Spleen (tissue), 7 donors: ENCODE measurements at regions not wholly inside any gene's neighbourhood (a gene's known extent, or its start where the extent isn't known, plus 50 kb on each side); places are given as distances from the start of the nearest gene placed in this dataset.

Experiments used
- POLR2AphosphoS5 ChIP-seq, 3 donors: sonication (generic); formaldehyde crosslinking; IDR thresholded peaks; one replicate each; pipeline ENCODE4 v1.5.1; 2017; ENCODE audit warnings: antibody characterized with exemption in 3 of 3
- TF ChIP-seq, protein P1 (sequence below), 11 experiments: fragments of 200-600 bp in 7 of 11; fragments of 450-650 bp in 4 of 11; sonication (generic) in 4 of 11; IDR thresholded peaks in 8 of 11; conservative IDR thresholded peaks in 3 of 11; 1 replicate in 7 of 11; 2 replicates in 4 of 11; pipeline versions ENCODE4 v1.4.0 to v1.8.0; 2016 to 2021; ENCODE audit warnings: antibody characterized with exemption in 11 of 11, inconsistent platforms in 4 of 11, mild to moderate bottlenecking in 1 of 11
- donor health status: DM: no; HTN: no; CAD: no; lungs with moderate emphysema.
- donor health status: DM: no; HTN: no; CAD: no.
- donor health status: DM: no; HTN: no; CAD: no.

DNA sequence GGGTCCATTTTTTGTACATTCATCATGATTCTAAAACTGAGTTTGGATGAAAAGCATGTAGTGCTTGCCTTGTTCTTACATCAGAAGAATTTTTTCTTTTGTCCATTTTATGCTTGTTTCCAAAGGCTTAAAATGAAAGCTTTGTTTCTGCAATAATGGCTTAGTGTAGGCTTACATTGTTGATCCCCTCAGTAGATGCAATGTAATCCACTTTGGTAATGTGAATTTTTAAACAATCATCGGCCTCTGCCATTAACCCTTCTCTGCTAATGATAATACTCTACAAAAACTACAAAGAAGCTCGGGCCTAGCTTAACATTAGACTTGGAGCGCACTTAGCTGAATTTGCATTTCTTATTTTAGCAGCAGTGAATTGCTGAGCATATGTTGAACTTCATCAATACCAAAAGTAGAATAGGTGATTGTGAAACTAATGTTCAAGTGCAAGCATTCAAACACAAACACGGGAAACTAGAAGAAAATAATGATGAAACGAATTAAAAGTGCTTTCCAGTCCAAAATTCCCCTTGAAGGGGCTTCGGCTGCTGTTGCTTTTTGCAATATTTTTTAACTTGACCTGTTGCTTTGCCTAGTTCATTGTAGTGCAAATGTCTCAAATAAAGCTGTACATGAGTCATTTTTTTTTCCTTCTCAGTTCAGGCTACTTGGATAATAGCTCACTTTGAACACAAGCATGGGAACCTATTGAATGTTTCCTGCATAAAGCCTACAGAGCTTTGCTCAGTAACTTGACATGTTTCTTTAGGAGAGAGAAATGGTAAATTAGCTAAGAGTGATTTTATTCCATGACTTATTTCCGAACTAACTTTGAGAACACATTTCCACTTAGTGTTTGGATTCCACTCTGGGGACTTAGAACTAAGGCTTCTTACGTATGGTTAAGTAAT is 66.5 kb downstream of the SLIT2 start:
- TF ChIP-seq, protein P1, sequence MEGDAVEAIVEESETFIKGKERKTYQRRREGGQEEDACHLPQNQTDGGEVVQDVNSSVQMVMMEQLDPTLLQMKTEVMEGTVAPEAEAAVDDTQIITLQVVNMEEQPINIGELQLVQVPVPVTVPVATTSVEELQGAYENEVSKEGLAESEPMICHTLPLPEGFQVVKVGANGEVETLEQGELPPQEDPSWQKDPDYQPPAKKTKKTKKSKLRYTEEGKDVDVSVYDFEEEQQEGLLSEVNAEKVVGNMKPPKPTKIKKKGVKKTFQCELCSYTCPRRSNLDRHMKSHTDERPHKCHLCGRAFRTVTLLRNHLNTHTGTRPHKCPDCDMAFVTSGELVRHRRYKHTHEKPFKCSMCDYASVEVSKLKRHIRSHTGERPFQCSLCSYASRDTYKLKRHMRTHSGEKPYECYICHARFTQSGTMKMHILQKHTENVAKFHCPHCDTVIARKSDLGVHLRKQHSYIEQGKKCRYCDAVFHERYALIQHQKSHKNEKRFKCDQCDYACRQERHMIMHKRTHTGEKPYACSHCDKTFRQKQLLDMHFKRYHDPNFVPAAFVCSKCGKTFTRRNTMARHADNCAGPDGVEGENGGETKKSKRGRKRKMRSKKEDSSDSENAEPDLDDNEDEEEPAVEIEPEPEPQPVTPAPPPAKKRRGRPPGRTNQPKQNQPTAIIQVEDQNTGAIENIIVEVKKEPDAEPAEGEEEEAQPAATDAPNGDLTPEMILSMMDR (IDR thresholded peaks at IDR 0.05 in 8 of 11, conservative IDR thresholded peaks at IDR 0.05 in 3 of 11) = no peak
- no peak for TF ChIP-seq POLR2AphosphoS5 (IDR thresholded peaks at IDR 0.05)
